Left kidney (tissue), 1 donor: ENCODE measurements at regions not wholly inside any gene's neighbourhood (a gene's known extent, or its start where the extent isn't known, plus 50 kb on each side); places are given as distances from the start of the nearest gene placed in this dataset.

Experiments
- DNase-seq: peaks from one replicate; pipeline ENCODE4 v3.0.0-alpha.2; 2013

DNA sequence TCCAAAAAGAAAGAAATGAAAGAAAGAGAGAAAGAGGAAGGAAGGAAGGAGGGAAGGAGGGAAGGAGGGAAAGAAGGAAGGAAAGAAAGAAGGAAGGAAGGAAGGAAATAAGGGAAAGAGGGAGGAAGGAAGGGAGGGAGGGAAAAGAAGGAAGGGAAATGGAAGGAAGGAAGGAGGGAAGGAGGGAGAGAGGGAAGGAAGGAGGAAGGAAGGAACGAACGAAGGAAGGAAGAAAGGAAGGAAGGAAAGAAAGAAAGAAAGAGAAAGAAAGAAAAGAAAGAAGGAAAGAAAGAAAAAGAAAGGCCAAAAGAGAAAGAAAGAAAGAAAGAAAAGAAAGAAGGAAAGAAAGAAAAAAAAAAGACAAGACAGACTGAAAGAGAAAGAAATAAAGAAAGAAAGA, 263.9 kb upstream of the ATP10B start:
- DNase-seq: no peak

DNA sequence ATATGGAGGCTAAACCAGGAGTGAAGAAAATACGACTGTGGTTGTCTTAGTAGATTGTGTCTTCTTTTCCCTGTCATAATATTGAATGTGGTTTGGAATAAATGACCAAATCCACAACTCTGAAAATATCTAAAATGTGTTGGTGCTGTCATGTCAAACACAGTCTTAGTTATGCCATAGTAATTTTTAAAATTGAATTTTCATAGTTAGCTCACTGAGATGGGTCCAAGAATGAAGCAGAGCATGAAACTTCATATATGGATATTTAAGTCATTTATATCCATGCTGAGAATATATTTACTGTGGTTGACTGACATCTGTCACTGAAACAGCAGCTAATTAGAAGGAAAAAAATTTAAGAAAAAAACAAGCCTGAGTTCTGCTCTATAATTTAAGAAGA, 260.4 kb upstream of the ATP10B start:
- DNase-seq: no peak

DNA sequence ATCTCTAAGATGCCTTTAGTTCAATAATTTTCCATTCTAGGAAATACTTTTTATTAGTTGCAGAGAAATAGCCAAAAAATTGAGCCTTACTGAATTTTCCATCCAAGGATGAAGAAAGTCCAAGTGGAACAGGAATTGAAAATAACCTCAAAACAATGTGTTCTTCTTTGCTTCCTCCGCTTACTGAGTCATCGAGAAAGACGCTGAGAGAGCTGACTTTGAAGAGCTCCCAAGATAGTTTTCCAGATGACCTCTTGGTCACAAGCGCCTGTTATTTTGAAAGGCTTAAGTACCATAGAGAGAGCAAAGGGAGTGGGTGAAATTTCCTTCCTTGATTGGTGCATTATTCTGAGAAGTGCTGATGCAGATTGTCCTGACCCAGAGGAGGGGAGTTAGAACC, 253.5 kb upstream of the ATP10B start:
- DNase-seq: no peak

DNA sequence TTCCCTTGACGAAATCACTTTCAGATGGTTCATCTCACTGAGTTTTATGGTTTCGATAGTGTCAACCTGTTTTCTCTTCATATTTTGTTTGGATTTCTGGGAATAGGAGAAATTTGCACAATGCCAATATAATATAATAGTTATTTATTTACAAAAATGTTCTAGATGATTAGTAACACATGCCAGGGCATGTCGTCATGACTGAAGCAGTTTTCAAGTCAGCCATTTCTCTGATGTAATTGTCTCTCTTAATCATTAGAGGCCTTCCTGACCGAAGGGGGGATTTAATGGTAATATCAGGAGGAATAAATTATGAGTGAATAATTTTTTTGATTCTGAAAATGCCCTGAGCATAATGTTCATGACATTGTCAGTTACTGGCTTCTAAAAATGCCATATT, 246.5 kb upstream of the ATP10B start:
- DNase-seq: no peak

DNA sequence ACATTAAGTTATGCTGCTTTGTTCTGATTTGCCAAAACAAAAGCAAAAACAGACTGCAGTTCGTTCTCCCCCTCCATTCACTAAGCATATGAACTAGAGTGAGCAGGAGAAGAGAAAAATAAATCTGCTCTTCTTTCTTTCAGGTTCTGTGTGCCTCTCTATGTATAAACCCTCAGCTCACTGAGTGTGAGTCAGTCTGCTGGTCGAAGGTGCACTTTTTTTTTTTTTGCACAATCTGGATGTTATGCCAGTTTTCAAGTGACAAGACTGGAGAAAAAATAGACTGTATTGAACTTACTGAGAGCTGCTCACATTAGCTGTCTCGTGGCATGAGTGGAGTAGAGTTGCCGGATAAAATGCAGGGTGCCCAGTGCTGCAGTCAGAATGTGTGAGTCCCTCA, 244.6 kb upstream of the ATP10B start:
- no peak for DNase-seq

DNA sequence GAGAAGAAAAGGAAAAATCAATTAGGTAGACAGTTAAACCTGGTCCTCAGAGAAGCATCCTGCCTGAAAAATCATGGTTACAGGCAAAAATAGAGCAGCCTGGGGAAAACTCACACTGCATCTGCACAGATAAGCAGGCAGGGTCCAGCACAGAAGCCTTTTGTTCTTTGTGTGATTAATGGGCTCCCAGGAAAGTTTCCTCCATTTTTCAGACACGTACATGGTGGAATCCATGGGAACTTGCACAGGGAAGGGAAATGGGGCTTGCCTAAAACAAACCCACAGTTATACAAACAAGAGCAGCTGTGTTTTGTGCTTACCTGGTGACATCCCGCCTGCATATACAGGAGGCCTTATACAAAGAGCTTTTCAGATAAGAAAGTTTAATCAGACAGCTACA, 243.9 kb upstream of the ATP10B start:
- no peak for DNase-seq

DNA sequence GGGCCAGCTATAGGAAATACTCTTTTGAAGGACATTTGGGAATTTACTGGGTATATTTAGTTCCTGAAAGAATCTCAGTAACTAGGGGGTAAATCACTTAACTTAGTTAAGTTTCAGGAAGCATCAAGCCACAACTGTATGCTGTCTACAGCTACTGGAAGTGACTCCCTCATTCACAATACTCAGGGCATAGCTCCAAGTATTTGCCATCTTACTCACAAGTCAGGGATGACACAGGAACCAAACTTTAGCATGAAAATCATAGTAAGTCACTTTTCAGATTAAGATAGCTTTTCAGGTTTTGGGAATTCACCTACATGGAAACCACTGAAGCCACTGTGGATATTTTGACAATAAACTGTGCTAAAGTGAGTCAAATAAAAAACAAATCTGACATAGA, 242.4 kb upstream of the ATP10B start:
- no peak for DNase-seq

DNA sequence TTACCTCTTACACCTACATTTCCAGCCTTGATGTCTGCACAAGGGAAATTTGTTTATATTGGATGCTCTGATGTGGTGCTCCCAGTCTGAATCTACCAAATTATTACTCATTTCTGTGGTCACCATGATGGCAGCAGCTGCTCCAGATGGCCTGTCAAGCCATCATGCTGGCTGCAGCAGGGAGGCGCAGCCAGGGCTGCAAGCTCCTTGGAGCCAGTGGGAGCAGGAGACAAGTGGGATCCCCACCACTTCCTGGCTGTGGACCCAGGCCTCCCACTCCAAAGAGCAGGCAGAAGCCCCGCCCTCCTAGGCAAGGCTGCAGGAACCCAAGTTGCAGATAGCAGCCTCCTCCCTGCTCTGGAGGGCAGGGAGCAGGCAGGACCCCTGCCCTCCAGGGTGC, 241.1 kb upstream of the ATP10B start:
- DNase-seq: no peak

DNA sequence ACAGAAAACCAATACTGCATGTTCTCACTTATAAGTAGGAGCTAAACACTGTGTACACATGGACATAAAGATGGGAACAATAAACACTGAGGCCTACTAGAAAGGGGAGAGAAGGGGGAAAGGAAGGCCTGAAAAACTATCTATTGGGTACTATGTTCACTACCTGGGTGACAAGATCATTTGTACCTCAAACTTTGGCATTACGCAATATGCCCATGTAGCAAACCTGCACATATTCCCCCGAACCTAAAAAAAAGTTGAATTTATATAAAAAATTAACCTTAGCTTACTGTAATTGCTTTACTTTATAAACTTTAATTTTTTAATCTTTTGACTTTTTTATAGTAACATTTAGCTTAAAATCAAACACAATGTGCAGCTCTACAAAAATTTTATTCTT, 237.6 kb upstream of the ATP10B start:
- no peak for DNase-seq

DNA sequence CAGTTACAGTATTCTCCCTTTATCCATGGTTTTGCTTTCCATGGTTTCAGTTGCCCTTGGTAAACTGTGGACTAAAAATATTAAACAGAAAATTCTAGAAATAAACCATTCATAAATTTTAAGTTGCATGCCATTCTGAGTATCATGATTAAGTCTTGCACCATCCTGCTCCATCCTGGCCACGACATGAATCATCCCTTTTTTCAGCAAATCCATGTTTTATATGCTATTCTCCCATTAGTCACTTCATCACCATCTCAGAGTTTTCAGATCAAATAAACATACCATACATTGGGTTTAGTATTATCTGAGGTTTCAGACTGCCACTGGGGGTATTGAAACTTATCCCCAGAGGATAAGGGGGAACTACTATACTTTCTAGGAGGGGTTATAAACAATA, 234.4 kb upstream of the ATP10B start:
- no peak for DNase-seq

DNA sequence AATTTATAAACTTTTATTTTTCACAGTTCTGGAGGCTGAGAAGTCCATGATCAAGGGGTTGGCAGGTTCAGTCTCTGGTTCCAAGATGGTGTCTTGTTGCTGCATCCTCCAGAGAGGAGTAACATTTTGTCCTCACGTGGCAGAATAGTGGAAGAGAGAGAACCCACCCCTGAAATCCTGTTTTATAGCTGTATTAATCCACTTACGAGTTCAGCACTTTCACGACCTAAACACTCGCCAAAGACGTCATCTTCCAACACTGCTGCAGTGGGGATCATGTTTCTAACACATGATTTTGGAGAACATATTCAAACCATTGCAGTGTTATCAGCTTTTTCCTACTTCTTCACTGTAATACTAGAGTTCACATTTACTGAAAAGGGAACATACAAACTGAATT, 233.0 kb upstream of the ATP10B start:
- DNase-seq: no peak

DNA sequence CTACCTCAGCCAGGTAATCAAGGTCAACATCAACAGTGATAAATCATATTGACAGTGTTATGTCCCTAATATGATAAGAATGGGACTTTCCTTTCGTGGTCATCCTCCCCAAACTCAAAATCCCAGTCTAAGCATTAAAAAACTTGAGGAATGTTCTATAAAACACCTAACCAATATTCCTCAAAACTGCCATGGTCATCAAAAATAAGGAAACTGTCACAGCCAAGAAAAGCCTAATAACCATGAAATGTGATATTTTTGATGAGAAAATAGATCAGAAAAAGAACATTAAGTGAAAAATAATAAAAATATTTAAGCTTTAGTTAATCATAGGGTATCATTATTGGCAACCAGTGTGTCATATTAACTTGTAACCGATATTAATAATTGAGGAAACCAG, 232.1 kb upstream of the ATP10B start:
- DNase-seq: no peak

DNA sequence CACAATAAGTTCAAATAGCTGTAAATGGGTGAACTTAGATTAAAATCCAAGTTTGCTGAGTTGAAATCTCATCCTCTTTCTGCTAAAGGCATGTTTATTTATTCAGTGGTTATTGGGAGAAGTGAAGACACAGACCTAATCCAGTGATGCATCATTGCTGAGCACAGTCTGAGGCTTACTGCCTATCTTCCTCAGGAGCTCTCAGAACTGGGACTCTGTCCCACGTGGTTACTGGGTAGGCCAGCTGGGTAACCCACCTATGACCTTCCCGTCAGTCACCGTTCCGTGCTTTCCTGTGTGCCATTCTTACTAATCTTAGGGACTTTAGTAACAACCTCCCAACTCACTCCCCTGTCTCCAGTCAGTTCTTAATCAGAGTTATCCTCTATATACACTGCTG, 226.8 kb upstream of the ATP10B start:
- no peak for DNase-seq

DNA sequence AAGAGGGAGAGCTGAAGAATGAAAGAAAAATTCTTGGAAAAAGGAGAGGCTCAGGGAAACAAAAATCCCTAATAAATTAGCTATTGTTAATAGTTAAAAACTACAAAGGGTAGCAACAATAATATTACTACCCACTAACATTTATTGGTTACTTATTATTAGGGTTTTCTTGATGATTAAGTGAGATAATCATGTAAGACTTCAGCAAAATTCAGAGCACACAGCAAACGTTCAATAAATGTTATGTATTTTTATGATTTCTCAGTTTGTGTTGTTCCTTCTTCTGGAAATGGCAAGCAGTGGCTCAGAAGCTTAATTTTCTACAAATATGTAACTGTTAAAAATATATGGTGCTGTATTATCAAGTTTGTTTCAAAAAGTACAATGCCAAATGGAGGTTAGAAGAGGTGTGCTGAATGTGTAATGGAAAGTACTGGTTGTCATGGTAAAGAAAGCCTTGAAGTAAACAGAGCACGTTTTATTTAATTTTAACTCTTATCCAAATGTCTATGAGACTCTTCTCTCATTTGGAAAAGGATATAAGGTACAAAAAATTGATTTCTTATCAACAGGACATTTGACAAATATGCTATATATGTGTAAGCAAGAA, 226.0 kb upstream of the ATP10B start:
- DNase-seq: no peak

DNA sequence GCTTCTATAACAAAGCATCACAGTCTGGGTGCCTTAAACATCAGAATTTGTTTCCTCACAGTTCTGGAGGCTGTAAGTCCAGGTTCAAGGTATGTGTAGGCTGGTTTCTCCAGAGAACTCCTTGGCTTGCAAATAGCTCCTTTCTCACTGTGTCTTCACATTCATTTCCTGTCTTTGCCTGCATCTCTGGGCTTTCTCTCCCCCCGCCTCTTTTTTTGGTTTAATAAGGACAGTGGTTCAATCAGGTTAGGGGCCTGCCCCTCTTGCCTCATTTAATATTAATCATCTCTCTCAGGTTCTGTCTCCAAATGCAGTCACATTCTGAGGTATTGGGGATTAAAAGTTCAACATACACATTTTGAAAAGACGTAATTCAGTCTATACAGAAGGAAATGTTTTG, 225.5 kb upstream of the ATP10B start:
- no peak for DNase-seq

DNA sequence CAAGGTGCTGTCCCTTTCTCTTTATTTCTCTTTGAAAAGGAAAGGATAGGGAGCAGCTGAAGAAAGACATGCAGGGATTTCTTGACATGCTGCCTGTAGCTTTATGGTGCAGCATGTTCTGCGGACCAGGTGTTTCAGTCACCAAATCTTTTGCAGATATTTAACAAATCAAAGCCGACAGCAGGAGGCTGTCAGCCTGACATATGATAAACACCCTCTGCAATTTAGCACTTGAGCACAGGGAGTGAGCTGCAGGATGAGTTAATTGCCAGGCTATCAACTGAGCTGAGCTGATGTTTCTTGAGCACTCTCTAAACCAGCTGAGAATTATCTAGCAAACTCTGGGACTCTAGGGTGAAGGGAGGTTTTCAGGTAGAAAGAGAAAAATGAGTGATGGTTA, 212.8 kb upstream of the ATP10B start:
- no peak for DNase-seq

DNA sequence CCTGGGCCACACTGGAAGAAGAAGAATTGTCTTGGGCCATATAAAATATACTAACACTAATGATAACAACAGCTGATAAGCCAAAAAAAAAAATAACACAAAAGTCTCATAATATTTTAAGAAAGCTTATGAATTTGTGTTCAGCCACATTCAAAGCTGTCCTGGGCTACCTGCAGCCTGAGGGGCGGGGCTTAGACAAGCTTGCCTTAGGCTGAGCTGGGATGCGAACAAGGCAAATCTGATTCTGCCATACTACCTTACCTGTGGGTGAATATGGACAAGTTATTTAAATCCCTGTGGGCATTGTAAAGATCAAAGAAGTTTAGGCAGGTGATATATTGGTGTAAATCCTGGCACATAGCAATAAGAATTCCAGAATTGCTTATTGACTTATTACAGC, 212.3 kb upstream of the ATP10B start:
- no peak for DNase-seq

DNA sequence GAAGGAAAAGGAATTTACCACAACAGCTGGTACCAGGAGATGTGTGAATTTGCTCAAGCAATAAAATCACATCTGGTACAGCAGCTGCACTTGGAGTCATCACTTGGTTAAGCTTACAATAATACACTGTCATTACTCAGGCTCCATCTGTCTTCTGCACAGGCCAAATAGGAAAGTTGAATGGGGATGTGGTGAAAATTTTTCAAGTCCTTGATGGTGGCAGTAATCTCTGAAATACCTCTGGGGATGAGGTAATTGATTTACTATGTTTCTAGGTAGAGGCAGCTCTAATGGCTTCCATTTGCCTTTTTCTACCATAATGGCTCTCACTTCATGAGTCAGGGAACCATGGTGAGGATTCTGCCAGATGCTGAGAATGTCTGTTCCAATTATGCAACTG, 206.8 kb upstream of the ATP10B start:
- no peak for DNase-seq

DNA sequence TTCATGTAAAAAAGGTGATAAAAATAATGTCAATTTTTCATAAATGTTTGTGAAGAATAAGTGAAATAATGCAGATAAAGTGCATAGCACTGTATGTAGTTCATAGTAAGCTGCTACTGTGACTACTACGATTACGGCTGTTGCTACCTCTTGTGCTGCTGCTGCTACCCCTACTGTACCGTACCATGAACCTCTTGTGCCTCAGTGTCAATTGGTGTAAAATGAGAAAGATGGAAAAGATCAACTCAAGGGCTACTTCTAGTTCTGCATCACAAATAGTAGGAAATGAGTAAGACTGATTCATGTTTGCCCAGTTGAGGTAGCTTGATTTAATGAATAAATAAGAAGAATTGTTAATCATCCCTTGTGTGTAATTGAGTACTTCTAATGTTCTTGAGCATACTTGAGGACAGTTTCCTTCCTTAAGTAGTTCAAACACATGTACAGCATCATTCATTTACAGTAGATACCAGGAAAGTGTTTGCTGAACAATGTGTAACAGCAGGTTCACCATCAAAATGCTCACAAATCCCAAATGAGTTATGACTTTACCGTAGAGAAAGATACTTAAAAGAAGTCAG, 200.0 kb upstream of the ATP10B start:
- no peak for DNase-seq

DNA sequence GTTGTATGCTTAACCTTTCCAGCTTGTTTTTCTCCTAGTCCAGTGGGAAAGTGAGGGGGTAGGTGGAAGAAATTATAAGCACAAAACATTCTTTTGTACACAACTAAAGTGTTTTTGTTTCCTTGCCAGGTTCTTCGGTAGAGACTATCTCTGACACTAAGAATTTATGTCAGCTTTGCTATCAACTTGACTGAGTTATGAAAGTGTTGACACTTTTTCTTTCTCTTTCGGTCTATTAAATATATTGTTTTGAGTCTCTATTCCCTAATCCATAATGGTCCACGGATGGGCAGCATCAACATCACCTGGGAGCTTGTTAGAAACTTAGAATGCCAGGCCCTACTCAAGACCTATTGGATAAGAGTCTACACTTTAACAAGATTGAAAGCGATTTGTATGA, 195.0 kb upstream of the ATP10B start:
- DNase-seq: no peak

DNA sequence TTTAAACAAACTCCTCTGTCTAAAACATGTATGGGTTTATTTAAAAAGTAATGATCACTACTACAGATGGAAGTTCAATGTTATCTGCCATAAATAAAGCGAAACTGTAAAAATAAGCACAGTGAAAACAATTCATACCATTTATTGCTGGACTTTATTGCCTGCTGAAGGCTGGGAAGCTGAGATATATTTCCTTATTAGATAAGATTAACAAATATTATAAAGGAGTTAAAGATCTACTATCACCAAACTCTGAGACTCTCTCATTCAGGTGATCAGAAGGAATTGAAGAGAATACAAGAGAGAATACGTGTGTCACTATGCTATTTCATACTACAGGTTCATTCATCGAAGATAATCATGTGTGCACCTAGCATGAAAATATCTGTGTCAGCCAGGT, 190.9 kb upstream of the ATP10B start:
- DNase-seq: no peak

DNA sequence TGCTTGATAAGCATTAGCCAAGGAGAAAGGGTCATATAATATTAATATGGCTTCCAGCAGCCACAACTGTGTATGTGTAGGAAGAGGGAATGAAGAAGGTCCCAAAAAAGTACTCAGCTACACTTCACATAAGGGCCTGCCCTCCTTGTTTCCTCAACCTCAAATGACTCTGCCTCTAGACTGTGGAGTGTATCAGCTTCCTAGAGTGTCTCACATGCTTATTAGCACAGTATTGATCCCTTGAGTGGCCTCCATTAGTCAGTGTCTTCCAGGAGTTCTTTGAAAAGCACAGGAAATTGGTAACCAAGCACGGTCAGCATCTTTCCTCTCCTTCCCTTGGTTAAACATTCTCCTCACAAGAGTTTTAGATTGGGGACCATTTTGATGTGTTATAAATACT, 190.4 kb upstream of the ATP10B start:
- no peak for DNase-seq

DNA sequence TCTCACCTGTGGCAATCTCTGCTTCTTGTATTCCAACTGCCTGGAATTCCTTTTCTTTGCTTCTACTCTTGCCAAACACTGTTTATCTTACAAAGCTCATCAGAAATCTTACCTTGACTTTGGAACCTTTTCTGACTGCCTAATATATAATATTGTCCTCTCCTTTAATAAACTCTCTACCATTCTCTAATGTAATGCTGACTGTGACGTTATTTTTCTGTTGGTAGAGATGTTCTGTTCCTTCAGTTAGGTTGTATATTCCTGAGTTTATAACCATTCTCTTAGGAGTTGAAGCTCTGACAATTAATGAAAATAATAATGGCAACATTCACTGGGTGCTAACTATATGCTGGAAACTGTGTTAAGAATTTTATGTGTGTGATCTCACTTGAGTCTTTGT, 188.8 kb upstream of the ATP10B start:
- no peak for DNase-seq

DNA sequence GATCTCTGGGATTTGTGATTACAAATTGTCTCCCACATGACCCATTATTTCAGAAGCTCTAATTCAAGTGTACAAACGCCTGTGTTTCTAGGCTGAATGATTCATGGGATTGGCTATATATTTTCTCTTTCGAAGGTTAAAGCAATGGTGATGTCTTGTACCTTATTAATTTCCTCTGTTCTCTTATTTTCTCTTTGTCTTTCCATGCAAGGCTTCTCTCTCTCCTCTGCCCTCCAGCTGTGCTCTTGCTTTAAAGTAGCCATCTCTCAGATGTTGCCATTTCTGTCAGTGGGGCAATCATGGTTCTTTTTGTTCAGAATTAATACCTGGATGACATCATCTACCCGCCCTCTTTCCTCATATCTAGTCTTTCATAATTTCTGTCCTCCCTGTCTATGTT, 184.3 kb upstream of the ATP10B start:
- no peak for DNase-seq

DNA sequence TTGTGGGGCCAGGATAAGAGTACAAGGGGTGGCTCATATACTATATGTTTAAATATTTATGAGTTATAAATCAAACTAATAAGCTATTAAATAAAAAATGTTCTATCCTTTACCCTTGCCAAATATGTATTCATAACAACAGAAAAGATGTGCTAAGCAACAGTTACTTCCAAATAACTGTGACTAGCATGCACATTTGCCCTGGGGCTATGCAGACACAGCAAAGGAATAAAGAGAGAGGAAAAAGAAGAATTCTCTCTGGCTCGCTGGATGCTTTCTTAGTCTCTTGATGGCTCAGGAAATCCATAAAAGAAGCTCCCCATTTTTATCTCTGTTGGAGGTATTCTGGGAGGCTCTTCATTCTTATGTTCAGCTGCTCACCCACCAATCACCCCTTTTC, 182.4 kb upstream of the ATP10B start:
- DNase-seq: no peak
